MM.1S (cell line): ENCODE measurements at regions not wholly inside any gene's neighbourhood (a gene's known extent, or its start where the extent isn't known, plus 50 kb on each side); places are given as distances from the start of the nearest gene placed in this dataset.

Experiments used
- DNase-seq: peaks from one replicate; pipeline ENCODE4 v3.0.0-alpha.2; 2015
- H2AFZ ChIP-seq: fragments of 300-600 bp; sonication (generic); 2 replicates; pipeline ENCODE4 v1.6.0; 2016; ENCODE audit warnings: antibody characterized with exemption, low read length
- H3F3A ChIP-seq: fragments of 300-600 bp; sonication (generic); 2 replicates; pipeline ENCODE4 v1.6.1; 2016; ENCODE audit warnings: mild to moderate bottlenecking, antibody characterized with exemption, low read length, moderate library complexity, mixed read lengths; ENCODE audit not compliant: insufficient read depth
- H3K27ac ChIP-seq: fragments of 300-600 bp; sonication (generic); 2 replicates; pipeline ENCODE4 v1.5.1; 2016; ENCODE audit warnings: mild to moderate bottlenecking, low read length
- H3K27me3 ChIP-seq: fragments of 300-600 bp; sonication (generic); replicated peaks from 2 replicates; pipeline ENCODE4 v1.6.0; 2016; ENCODE audit warnings: low read length; ENCODE audit not compliant: insufficient read depth
- H3K36me3 ChIP-seq: fragments of 300-600 bp; sonication (generic); replicated peaks from 2 replicates; pipeline ENCODE4 v1.6.1; 2016; ENCODE audit warnings: mild to moderate bottlenecking, low read length, mixed read lengths; ENCODE audit not compliant: insufficient read depth
- H3K4me1 ChIP-seq: fragments of 300-600 bp; sonication (generic); 2 replicates; pipeline ENCODE4 v1.6.1; 2016; ENCODE audit warnings: low read length, mixed read lengths
- H3K4me2 ChIP-seq: fragments of 300-600 bp; sonication (generic); 2 replicates; pipeline ENCODE4 v1.6.0; 2016; ENCODE audit warnings: low read depth, low read length
- H3K4me3 ChIP-seq: fragments of 300-600 bp; sonication (generic); 2 replicates; pipeline ENCODE4 v1.5.1; 2016; ENCODE audit warnings: low read length, mixed read lengths
- H3K79me2 ChIP-seq: fragments of 300-600 bp; sonication (generic); 2 replicates; pipeline ENCODE4 v1.6.1; 2016; ENCODE audit warnings: mixed run types, low read length, mixed read lengths
- H3K9ac ChIP-seq: fragments of 300-600 bp; sonication (generic); 2 replicates; pipeline ENCODE4 v1.6.1; 2016; ENCODE audit warnings: low read length, mixed read lengths
- H3K9me2 ChIP-seq: fragments of 300-600 bp; sonication (generic); replicated peaks from 2 replicates; pipeline ENCODE4 v1.6.1; 2016; ENCODE audit warnings: mild to moderate bottlenecking, low read length, mixed read lengths; ENCODE audit not compliant: insufficient read depth
- H3K9me3 ChIP-seq: fragments of 300-600 bp; sonication (generic); replicated peaks from 2 replicates; pipeline ENCODE4 v1.6.1; 2016; ENCODE audit warnings: mild to moderate bottlenecking, low read length, mixed read lengths; ENCODE audit not compliant: insufficient read depth
- H4K20me1 ChIP-seq: fragments of 300-600 bp; sonication (generic); 2 replicates; pipeline ENCODE4 v1.6.1; 2016; ENCODE audit warnings: mild to moderate bottlenecking, low read length, moderate library complexity, mixed read lengths; ENCODE audit not compliant: insufficient read depth
- CTCF ChIP-seq: fragments of 300-600 bp; sonication (generic); IDR thresholded peaks from 2 replicates; pipeline ENCODE4 v1.5.1; 2016; ENCODE audit warnings: antibody characterized with exemption, low read length, mixed read lengths
- EZH2 ChIP-seq: fragments of 300-600 bp; sonication (generic); optimal IDR thresholded peaks from 2 replicates; pipeline ENCODE3; 2017; ENCODE audit warnings: low read depth, mild to moderate bottlenecking, antibody characterized with exemption, low read length, mixed read lengths
- EZH2phosphoT487 ChIP-seq: fragments of 300-600 bp; sonication (generic); IDR thresholded peaks from 2 replicates; pipeline ENCODE4 v1.6.1; 2018; ENCODE audit warnings: antibody characterized with exemption, low read length

GRCh38 chr11:81476345-81476744, 1257.3 kb downstream of the FAM181B start:
- H3K27ac ChIP-seq, result no peak overlapping the region
- no peaks in the 10 kb centered on the region for H3F3A ChIP-seq
- no peaks in the 10 kb centered on the region for H3K36me3 ChIP-seq
- H3K9ac ChIP-seq, result no peak overlapping the region
- TF ChIP-seq EZH2phosphoT487, result no peak
- no peaks in the 10 kb centered on the region for H3K9me2 ChIP-seq
- no peak for DNase-seq
- H3K27me3 ChIP-seq, result no peaks in the 10 kb centered on the region
- no peaks in the 10 kb centered on the region for H4K20me1 ChIP-seq
- no peak overlapping the region for H2AFZ ChIP-seq
- no peaks in the 10 kb centered on the region for H3K9me3 ChIP-seq
- H3K4me2 ChIP-seq, result no peak overlapping the region
- no peaks in the 10 kb centered on the region for H3K79me2 ChIP-seq
- H3K4me3 ChIP-seq, result no peak overlapping the region
- no peaks in the 10 kb centered on the region for H3K4me1 ChIP-seq

- no peak overlapping the region for H3K27ac ChIP-seq
- no peaks in the 10 kb centered on the region for H3K4me1 ChIP-seq
Observed at GRCh38 chr11:81472646-81473045, 1261.0 kb downstream of the FAM181B start.

GRCh38 chr11:81470446-81470845, 1263.2 kb downstream of the FAM181B start:
- no peaks in the 10 kb centered on the region for H3F3A ChIP-seq
- no peak overlapping the region for H3K27ac ChIP-seq
- no peak for DNase-seq
- no peak overlapping the region for H3K9ac ChIP-seq
- no peaks in the 10 kb centered on the region for H3K27me3 ChIP-seq
- no peaks in the 10 kb centered on the region for H3K36me3 ChIP-seq
- H2AFZ ChIP-seq, result no peak overlapping the region
- no peaks in the 10 kb centered on the region for H3K79me2 ChIP-seq
- TF ChIP-seq EZH2phosphoT487 (no peak), EZH2 (no peak), CTCF (no peak)
- no peaks in the 10 kb centered on the region for H3K4me1 ChIP-seq
- H3K9me2 ChIP-seq, result no peaks in the 10 kb centered on the region
- no peaks in the 10 kb centered on the region for H3K9me3 ChIP-seq
- no peak overlapping the region for H3K4me2 ChIP-seq
- no peak overlapping the region for H3K4me3 ChIP-seq
- no peaks in the 10 kb centered on the region for H4K20me1 ChIP-seq

More at GRCh38 chr11:81472646-81473045, 1261.0 kb downstream of the FAM181B start:
- no peak for DNase-seq
- TF ChIP-seq CTCF (no peak), EZH2phosphoT487 (no peak)
- H3F3A ChIP-seq, result no peaks in the 10 kb centered on the region
- no peaks in the 10 kb centered on the region for H4K20me1 ChIP-seq
- H3K9me3 ChIP-seq, result no peaks in the 10 kb centered on the region
- H3K36me3 ChIP-seq, result no peaks in the 10 kb centered on the region
- H3K4me2 ChIP-seq, result no peak overlapping the region
- no peak overlapping the region for H3K9ac ChIP-seq
- H3K9me2 ChIP-seq, result no peaks in the 10 kb centered on the region
- H3K27me3 ChIP-seq, result no peaks in the 10 kb centered on the region
- no peak overlapping the region for H2AFZ ChIP-seq
- no peak overlapping the region for H3K4me3 ChIP-seq
- H3K79me2 ChIP-seq, result no peaks in the 10 kb centered on the region

GRCh38 chr11:81459766-81460306, 1273.8 kb downstream of the FAM181B start:
- TF ChIP-seq CTCF, result no peak
- Histone ChIP-seq H3F3A (no peaks in the 10 kb centered on the region), H4K20me1 (no peaks in the 10 kb centered on the region), H2AFZ (no peak overlapping the region), H3K36me3 (no peaks in the 10 kb centered on the region), H3K27ac (no peak overlapping the region), H3K9ac (no peak overlapping the region), H3K79me2 (no peaks in the 10 kb centered on the region), H3K4me3 (no peak overlapping the region), H3K9me3 (no peaks in the 10 kb centered on the region), H3K4me2 (no peak overlapping the region), H3K4me1 (no peaks in the 10 kb centered on the region), H3K9me2 (no peaks in the 10 kb centered on the region), H3K27me3 (no peaks in the 10 kb centered on the region)
- no peak for DNase-seq
